ENCODE measurements at regions not wholly inside any gene's neighbourhood (a gene's known extent, or its start where the extent isn't known, plus 50 kb on each side); places are given as distances from the start of the nearest gene placed in this dataset.

GRCh38 chr9:115202181-115202580 lies 84.2 kb upstream of the TNC start (continued):
- TF ChIP-seq CTCF (IDR thresholded peaks at IDR 0.05) (no peak), ZBTB21 (CRISPR knock-in tag; IDR thresholded peaks at IDR 0.05; ENCODE audit: borderline replicate concordance) (no peak), NR2C2 (CRISPR knock-in tag; IDR thresholded peaks at IDR 0.05) (no peak), ETV6 (CRISPR knock-in tag; IDR thresholded peaks at IDR 0.05) (no peak), ATF1 (CRISPR knock-in tag; IDR thresholded peaks at IDR 0.05) (no peak), EMX1 (CRISPR knock-in tag; IDR thresholded peaks at IDR 0.05) (no peak), NFATC4 (CRISPR knock-in tag; IDR thresholded peaks at IDR 0.05) (no peak)

- ATAC-seq (no peak), DNase-seq (ENCODE audit: low spot score) (no peak)
- no peaks in the 10 kb centered on the region for H3K36me3 Mint-ChIP-seq
- no peak overlapping the region for H3K4me3 Mint-ChIP-seq
- CTCF ChIA-PET, result no interaction called here
- peaks cover 12% of the 10 kb centered on the region for H3K4me1 Mint-ChIP-seq
- H3K27me3 Mint-ChIP-seq (ENCODE audit: low read depth), result no peaks in the 10 kb centered on the region
- POLR2A ChIA-PET, result no interaction called here
- no peak overlapping the region for H3K27ac Mint-ChIP-seq
- TF ChIP-seq SOX15 (CRISPR knock-in tag; IDR thresholded peaks at IDR 0.05), result no peak
- H3K9me3 Mint-ChIP-seq, result no peaks in the 10 kb centered on the region
Measured at GRCh38 chr9:115202960-115203751, 85.2 kb upstream of the TNC start.

- H3K4me3 Mint-ChIP-seq, result no peak overlapping the region
- no peak for DNase-seq (ENCODE audit: low spot score)
- ChIA-PET POLR2A (no interaction called here), CTCF (no interaction called here)
- no peaks in the 10 kb centered on the region for H3K27me3 Mint-ChIP-seq (ENCODE audit: low read depth)
- ATAC-seq, result no peak
- peaks cover 12% of the 10 kb centered on the region for H3K4me1 Mint-ChIP-seq
- no peak overlapping the region for H3K27ac Mint-ChIP-seq
- H3K9me3 Mint-ChIP-seq, result no peaks in the 10 kb centered on the region
- H3K36me3 Mint-ChIP-seq, result no peaks in the 10 kb centered on the region
- TF ChIP-seq CTCF (IDR thresholded peaks at IDR 0.05) (no peak), KAT7 (CRISPR knock-in tag; IDR thresholded peaks at IDR 0.05; ENCODE audit: borderline replicate concordance) (no peak), RELA (CRISPR knock-in tag; IDR thresholded peaks at IDR 0.05; ENCODE audit: borderline replicate concordance) (no peak), TP53 (CRISPR knock-in tag; IDR thresholded peaks at IDR 0.05) (no peak), EMX1 (CRISPR knock-in tag; IDR thresholded peaks at IDR 0.05) (no peak), ZNF219 (CRISPR knock-in tag; IDR thresholded peaks at IDR 0.05; ENCODE audit: borderline replicate concordance) (no peak), ZNF416 (CRISPR knock-in tag; IDR thresholded peaks at IDR 0.05) (no peak), GABPB1 (CRISPR knock-in tag; IDR thresholded peaks at IDR 0.05) (no peak), PRDM15 (CRISPR knock-in tag; IDR thresholded peaks at IDR 0.05) (no peak), TEAD1 (CRISPR knock-in tag; IDR thresholded peaks at IDR 0.05) (no peak)
Measured at GRCh38 chr9:115204904-115205453, 87.0 kb upstream of the TNC start.
